Effector CD8-positive, alpha-beta T cell (primary cell): ENCODE measurements at regions not wholly inside any gene's neighbourhood (a gene's known extent, or its start where the extent isn't known, plus 50 kb on each side); places are given as distances from the start of the nearest gene placed in this dataset.

Experiments used
- DNase-seq: peaks from one replicate; lab custom pipeline; 2025; lab: John Stamatoyannopoulos, UW

GRCh38 chr4:181672751-181673150, 570.5 kb upstream of the TENM3 start:
- DNase-seq: no peak

- DNase-seq: no peak
Measured at GRCh38 chr4:181674315-181674875, 568.8 kb upstream of the TENM3 start.

- no peak for DNase-seq
Measured at GRCh38 chr4:181676546-181676945, 566.7 kb upstream of the TENM3 start.

DNA sequence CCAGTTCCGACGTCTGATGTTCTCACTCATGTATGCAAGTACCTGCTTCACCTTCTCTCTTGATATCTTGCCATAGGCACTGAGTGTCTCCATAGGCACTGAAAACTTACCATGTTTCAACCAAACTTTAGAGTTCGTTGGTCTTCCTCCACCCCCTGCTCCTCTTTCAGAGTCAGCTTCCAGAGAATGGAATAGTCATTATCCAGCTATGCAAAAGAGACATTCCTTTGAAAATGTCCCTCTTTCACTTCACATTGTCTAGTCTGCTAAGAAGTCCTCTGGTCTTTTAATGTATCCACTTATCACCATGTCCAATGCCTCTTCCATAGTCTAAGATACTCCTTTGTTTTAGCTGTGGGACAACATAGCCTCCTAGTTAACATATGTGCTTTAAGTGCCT, 566.0 kb upstream of the TENM3 start:
- DNase-seq: no peak

GRCh38 chr4:181677621-181678020, 565.6 kb upstream of the TENM3 start:
- no peak for DNase-seq

DNA sequence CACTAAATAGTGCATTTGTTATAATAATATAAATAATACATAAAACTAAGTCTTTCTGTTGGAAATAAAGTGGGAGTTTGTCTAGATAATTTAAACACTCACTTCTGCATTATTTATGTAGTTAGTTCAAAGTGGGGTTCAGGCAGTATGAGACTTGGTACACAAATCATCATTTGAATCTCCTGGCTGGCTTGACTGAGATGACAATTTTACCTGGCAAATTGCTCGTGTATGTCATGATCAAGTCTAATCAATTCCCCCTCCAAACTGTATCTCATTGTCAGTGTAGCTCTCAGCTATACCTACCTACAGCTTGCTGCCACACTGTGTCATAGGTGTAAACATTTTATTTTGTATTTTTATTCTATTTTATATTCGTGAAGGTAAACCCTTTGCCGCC, 563.4 kb upstream of the TENM3 start:
- no peak for DNase-seq

GRCh38 chr4:181682367-181683047, 560.7 kb upstream of the TENM3 start:
- no peak for DNase-seq

- no peak for DNase-seq
Measured at GRCh38 chr4:181684310-181684709, 558.9 kb upstream of the TENM3 start.

GRCh38 chr4:181685461-181685860, 557.7 kb upstream of the TENM3 start:
- DNase-seq: no peak

- no peak for DNase-seq
Measured at GRCh38 chr4:181685911-181686310, 557.3 kb upstream of the TENM3 start.

- DNase-seq: no peak
Measured at GRCh38 chr4:181687116-181687515, 556.1 kb upstream of the TENM3 start.

- no peak for DNase-seq
Measured at GRCh38 chr4:181688432-181688831, 554.8 kb upstream of the TENM3 start.

GRCh38 chr4:181688872-181689271, 554.3 kb upstream of the TENM3 start:
- no peak for DNase-seq

DNA sequence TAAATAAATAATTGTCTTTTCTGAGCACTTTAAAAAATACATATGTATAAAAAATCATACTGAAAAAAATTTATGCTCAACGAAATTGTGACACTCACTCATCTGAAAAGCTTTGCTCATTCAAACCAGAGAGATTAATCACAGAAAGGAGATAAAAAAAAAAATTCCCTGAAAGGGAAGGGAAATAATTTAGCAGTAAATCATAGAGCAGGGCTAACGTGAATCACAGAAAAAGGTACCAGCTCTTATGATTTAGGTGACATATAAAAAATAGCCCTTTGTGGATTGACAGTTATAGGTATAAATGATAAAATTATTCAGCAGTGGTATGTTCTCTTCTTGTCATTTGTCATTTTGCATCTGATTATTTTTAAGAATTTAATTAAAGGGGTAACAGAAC, 552.7 kb upstream of the TENM3 start:
- DNase-seq: no peak

GRCh38 chr4:181692965-181693364, 550.2 kb upstream of the TENM3 start:
- no peak for DNase-seq

GRCh38 chr4:181693517-181693916, 549.7 kb upstream of the TENM3 start:
- DNase-seq: no peak

- no peak for DNase-seq
Measured at GRCh38 chr4:181698221-181698620, 545.0 kb upstream of the TENM3 start.

DNA sequence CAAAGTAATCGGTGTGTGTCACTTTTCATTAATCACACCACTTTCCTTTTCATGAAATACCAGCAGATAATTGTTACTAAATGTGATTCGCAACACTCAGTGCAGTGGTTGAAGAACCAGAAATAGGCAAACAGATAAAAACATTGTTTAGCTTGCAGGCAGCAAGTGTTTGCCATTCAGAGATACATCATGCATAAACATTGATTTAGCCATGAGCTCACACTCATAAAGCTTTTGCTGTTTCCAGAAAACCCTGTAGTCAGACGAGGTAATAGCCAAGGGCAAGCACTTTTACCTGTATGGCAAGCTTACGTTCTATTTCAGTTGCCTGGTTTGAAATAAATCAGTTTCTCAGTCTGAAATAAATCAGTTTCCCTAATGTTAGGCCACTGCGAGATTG, 542.0 kb upstream of the TENM3 start:
- DNase-seq: no peak

- DNase-seq: no peak
Measured at GRCh38 chr4:181701894-181702293, 541.3 kb upstream of the TENM3 start.

DNA sequence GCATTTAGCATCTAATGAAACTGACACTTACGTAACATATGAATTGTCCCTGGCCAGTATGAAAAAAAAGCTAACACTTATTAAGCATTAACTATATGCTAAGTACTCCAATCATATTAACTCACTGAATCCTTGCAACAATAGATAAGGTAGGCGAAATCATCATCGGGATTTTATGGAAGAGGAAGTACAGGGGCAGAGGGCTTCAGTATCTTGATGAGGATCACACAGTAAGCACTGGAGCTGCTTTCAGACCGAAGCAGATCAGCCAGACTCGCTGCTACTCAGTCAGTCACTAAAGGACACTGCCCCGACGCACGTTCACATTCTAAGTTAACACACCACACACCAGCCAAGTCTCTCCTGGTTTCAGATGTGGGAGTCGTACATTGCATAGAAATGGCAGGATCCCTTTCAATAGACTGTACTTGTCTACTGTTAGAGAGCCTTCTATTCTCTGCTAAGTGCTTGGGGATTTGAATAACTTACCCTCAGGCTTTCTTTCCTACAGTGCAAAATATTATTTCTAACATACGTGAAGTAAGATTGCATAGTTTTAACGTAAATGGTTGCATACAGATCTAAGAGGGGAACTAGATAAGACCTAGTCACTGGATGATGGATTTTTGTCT, 540.2 kb upstream of the TENM3 start:
- DNase-seq: no peak

GRCh38 chr4:181710143-181710542, 533.1 kb upstream of the TENM3 start:
- DNase-seq: no peak

DNA sequence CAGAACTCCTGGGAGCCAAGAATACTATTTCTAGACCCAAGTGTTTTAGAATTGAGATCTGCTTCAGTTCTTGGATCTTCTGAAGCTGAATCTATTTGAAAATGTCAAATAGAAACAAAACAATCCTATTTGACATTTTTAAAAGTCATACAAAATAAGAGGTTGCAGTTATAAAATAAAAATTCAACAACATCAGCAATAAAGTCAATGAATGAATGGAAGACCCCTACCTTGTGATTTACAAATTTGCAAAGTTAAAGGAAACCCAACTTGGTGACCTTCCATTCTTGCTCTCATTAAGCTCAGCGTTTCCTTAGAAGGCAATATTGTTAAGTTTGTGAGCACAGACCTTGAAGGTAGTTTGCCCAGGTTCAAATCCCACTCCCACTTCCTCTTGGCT, 531.8 kb upstream of the TENM3 start:
- DNase-seq: no peak

- no peak for DNase-seq
Measured at GRCh38 chr4:181728305-181728966, 514.8 kb upstream of the TENM3 start.
